Natural killer cell (primary cell): ENCODE measurements at regions not wholly inside any gene's neighbourhood (a gene's known extent, or its start where the extent isn't known, plus 50 kb on each side); places are given as distances from the start of the nearest gene placed in this dataset.
"Not testable (repeated sequence)": the region's sequence is repeated elsewhere in the genome, so short reads cannot be mapped to it uniquely, and the experiment has no call there.

Experiments used
- ATAC-seq, 3 donors: fragments of 150-1000 bp in 2 of 3; fragments of 200-7000 bp in 1 of 3; cut with Tn5 transposase; 1 replicate in 1 of 3; 2 replicates in 2 of 3; pipeline ENCODE4 v1.10.0; 2021; ENCODE audit warnings: mild to moderate bottlenecking in 2 of 3, moderate library complexity in 2 of 3
- DNase-seq, 2 donors: peaks; one replicate each; pipeline versions ENCODE4 v3.0.0 to v3.0.0-alpha.2; 2013 to 2021; ENCODE audit warnings: mixed read lengths in 1 of 2
- H3K27ac ChIP-seq: one replicate; pipeline ENCODE4 v1.5.1; 2013; ENCODE audit warnings: mild to moderate bottlenecking, low read length
- H3K27me3 ChIP-seq: one replicate; pipeline ENCODE4 v1.6.1; 2013; ENCODE audit warnings: low read length; ENCODE audit not compliant: control insufficient read depth, insufficient read depth
- H3K36me3 ChIP-seq: one replicate; pipeline ENCODE4 v1.6.1; 2013; ENCODE audit warnings: low read length; ENCODE audit not compliant: control insufficient read depth, insufficient read depth
- H3K4me1 ChIP-seq: one replicate; pipeline ENCODE4 v1.6.1; 2013; ENCODE audit warnings: low read length; ENCODE audit not compliant: control insufficient read depth, insufficient read depth
- H3K4me3 ChIP-seq: one replicate; pipeline ENCODE4 v1.5.1; 2013; ENCODE audit warnings: low read length
- H3K9me3 ChIP-seq: one replicate; pipeline ENCODE4 v1.6.1; 2013; ENCODE audit warnings: low read length; ENCODE audit not compliant: control insufficient read depth, insufficient read depth
- H3K27ac Mint-ChIP-seq, 2 donors: one replicate each; pipeline ENCODE4 v1.8.0; 2022; ENCODE audit warnings: mild to moderate bottlenecking in 2 of 2, mixed read lengths in 2 of 2, moderate library complexity in 1 of 2
- H3K27me3 Mint-ChIP-seq, 2 donors: one replicate each; pipeline ENCODE4 v1.8.0; 2022; ENCODE audit warnings: low read depth in 2 of 2, mixed read lengths in 2 of 2
- H3K36me3 Mint-ChIP-seq: one replicate; pipeline ENCODE4 v1.8.0; 2022; ENCODE audit warnings: mixed read lengths
- H3K4me1 Mint-ChIP-seq, 2 donors: one replicate each; pipeline ENCODE4 v1.8.0; 2022; ENCODE audit warnings: mixed read lengths in 2 of 2
- H3K4me3 Mint-ChIP-seq: one replicate; pipeline ENCODE4 v1.8.0; 2022; ENCODE audit warnings: mild to moderate bottlenecking, moderate library complexity, mixed read lengths
- H3K9me3 Mint-ChIP-seq, 2 donors: one replicate each; pipeline ENCODE4 v1.8.0; 2022; ENCODE audit warnings: mixed read lengths in 2 of 2
- CTCF ChIP-seq: fragments of 200-600 bp; IDR thresholded peaks from one replicate; pipeline ENCODE4 v1.8.0; 2022; ENCODE audit warnings: antibody characterized with exemption
- whole genome bisulfite sequencing: methylation state at CpG from one replicate; pipeline ENCODE4 v1.1.7; 2013; ENCODE audit warnings: missing lambda C conversion rate; ENCODE audit not compliant: insufficient coverage; 5-methylcytosine and 5-hydroxymethylcytosine counted together
- intact Hi-C: fragments of 100-400 bp; cut with micrococcal nuclease; formaldehyde crosslinking; loops from one replicate; pipeline ENCODE4 v1.14.2; 2022

DNA sequence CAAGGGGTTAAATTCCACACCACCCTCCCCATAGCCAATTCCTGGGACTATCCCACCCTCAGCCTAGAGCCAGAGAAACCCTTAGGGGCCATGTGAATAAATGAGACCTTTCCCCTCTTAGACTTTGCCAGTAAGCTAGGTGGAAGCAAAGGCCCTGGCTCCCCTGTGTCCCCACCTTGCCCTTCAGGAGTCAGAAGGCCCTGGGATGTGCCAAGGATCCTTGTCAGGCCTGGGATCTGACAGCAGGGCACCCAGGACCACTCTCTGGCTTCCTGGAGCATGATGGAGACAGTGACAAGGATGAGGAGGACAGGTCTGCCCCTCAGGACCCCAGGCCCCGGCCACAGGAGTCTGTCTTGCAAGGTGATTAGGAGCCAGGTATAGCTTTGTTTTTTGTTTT, 125.0 kb upstream of the HAND1 start:
- ATAC-seq (no peak), DNase-seq (no peak)
- H3K9me3 ChIP-seq = no peaks in the 10 kb centered on the region
- intact Hi-C loops = no loop called here
- no peaks in the 10 kb centered on the region for H3K4me1 ChIP-seq
- Mint-ChIP-seq H3K27ac (no peak overlapping the region), H3K4me3 (no peak overlapping the region), H3K27me3 (peaks cover 31 to 42% of the 10 kb centered on the region in 2 donors), H3K9me3 (no peaks in the 10 kb centered on the region), H3K4me1 (peaks cover 0 to 6% of the 10 kb centered on the region in 2 donors), H3K36me3 (no peaks in the 10 kb centered on the region)
- H3K27ac ChIP-seq = no peak overlapping the region
- 74% methylated on average over 1 of the region's 1 CpG for WGBS
- H3K4me3 ChIP-seq = no peak overlapping the region
- no peaks in the 10 kb centered on the region for H3K36me3 ChIP-seq
- H3K27me3 ChIP-seq = no peaks in the 10 kb centered on the region
- TF ChIP-seq CTCF = no peak

- peaks cover 0 to 6% of the 10 kb centered on the region in 2 donors for H3K4me1 Mint-ChIP-seq
- Histone ChIP-seq H3K27me3 (no peaks in the 10 kb centered on the region), H3K36me3 (no peaks in the 10 kb centered on the region), H3K9me3 (no peaks in the 10 kb centered on the region), H3K4me3 (no peak overlapping the region), H3K4me1 (no peaks in the 10 kb centered on the region), H3K27ac (no peak overlapping the region)
- intact Hi-C loops = no loop called here
- no peak overlapping the region for H3K4me3 Mint-ChIP-seq
- no peak for ATAC-seq
- peaks cover 33 to 34% of the 10 kb centered on the region in 2 donors for H3K27me3 Mint-ChIP-seq
- H3K36me3 Mint-ChIP-seq = no peaks in the 10 kb centered on the region
- 81% methylated on average over 7 of the region's 7 CpGs for WGBS
- no peaks in the 10 kb centered on the region for H3K9me3 Mint-ChIP-seq
- DNase-seq = no peak
- no peak for TF ChIP-seq CTCF
- no peak overlapping the region for H3K27ac Mint-ChIP-seq
Observed at GRCh38 chr5:154601014-154601413, 123.0 kb upstream of the HAND1 start.

GRCh38 chr5:154598021-154598420, 120.0 kb upstream of the HAND1 start:
- H3K27ac ChIP-seq = no peak overlapping the region
- Mint-ChIP-seq H3K4me1 (no peaks in the 10 kb centered on the region), H3K9me3 (no peaks in the 10 kb centered on the region), H3K27me3 (peaks cover 17 to 27% of the 10 kb centered on the region in 2 donors), H3K36me3 (no peaks in the 10 kb centered on the region), H3K4me3 (no peak overlapping the region), H3K27ac (no peak overlapping the region)
- DNase-seq = no peak
- no peak for ATAC-seq
- no peaks in the 10 kb centered on the region for H3K4me1 ChIP-seq
- no peak for TF ChIP-seq CTCF
- H3K27me3 ChIP-seq = no peaks in the 10 kb centered on the region
- no peaks in the 10 kb centered on the region for H3K36me3 ChIP-seq
- H3K9me3 ChIP-seq = no peaks in the 10 kb centered on the region
- H3K4me3 ChIP-seq = no peak overlapping the region
- intact Hi-C loops = no loop called here
- 72% methylated on average over 2 of the region's 2 CpGs for WGBS

- 87% methylated on average over 5 of the region's 5 CpGs for WGBS
- H3K27ac ChIP-seq, H3K36me3 ChIP-seq, H3K9me3 ChIP-seq, H3K4me3 Mint-ChIP-seq, H3K4me3 ChIP-seq, H3K27me3 ChIP-seq, DNase-seq, intact Hi-C loops, H3K4me1 ChIP-seq, H3K4me1 Mint-ChIP-seq, ATAC-seq, H3K9me3 Mint-ChIP-seq, H3K36me3 Mint-ChIP-seq, H3K27ac Mint-ChIP-seq: not testable (repeated sequence)
- peaks cover 9 to 22% of the 10 kb centered on the region in 2 donors for H3K27me3 Mint-ChIP-seq
Observed at GRCh38 chr5:154596844-154597243, 118.8 kb upstream of the HAND1 start.
